HG02885 (cell line): ENCODE measurements at regions not wholly inside any gene's neighbourhood (a gene's known extent, or its start where the extent isn't known, plus 50 kb on each side); places are given as distances from the start of the nearest gene placed in this dataset.

Experiments
- ATAC-seq: cut with Tn5 transposase; IDR thresholded peaks from one replicate; pipeline ENCODE4 v1.9.1; 2021; ENCODE audit warnings: mild to moderate bottlenecking; ENCODE audit not compliant: unreplicated experiment, poor library complexity

DNA sequence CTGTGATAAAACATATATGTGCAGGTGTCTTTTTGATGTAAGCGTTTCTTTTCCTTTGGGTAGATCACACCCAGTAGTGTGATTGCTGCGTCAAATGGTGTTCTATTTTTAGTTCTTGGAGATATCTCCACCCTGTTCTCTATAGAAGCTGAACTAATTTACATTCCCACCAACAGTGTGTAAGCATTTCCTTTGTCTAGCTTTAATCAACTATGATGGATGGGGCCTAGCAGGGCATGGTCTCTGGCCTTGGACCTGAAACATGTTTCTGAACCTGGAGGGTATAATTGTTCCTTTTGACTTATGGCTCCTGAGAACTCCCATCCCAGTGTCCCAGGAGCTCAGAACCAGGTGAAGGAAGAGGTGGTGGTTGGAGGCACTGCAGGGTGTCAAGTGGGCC, 93.9 kb downstream of the HAPSTR1 start:
- ATAC-seq, result no peak

DNA sequence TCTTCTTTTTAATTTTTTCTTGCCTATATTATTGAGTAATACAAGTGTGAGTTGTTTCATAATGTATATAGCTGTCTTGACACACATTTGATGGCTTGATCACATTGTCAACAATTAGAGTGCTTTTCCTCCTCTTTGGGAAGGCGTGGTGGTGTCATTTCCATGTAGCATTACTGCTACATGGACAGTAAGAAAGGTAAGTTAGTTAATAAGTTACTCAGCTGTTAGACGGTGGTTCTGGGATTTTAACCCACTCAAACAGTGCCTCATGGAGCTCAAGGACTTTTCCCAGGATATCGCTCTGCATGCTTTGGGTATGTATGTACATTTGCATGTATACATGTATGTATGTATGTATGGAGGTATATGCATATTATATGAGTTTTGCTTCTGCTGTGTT, 94.6 kb downstream of the HAPSTR1 start:
- ATAC-seq, result no peak

DNA sequence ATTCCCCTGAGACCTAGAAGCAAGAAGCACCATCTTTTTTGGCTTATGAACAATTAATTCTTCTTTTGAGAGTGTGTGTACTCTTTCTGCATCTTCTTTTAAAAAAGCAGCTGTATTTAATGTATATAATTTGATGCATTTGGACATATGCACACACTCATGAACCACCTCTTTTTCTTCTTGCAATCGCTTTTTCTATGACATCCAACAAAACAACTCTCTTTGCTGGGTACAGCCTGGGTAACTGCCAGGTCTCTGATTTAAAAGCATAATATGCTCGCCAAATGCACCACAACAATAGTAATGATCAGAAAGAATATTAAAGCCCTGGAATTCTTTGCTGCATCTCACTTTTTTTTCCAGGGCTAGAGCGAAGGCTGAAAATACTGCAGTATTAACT, 97.3 kb downstream of the HAPSTR1 start:
- no peak for ATAC-seq

DNA sequence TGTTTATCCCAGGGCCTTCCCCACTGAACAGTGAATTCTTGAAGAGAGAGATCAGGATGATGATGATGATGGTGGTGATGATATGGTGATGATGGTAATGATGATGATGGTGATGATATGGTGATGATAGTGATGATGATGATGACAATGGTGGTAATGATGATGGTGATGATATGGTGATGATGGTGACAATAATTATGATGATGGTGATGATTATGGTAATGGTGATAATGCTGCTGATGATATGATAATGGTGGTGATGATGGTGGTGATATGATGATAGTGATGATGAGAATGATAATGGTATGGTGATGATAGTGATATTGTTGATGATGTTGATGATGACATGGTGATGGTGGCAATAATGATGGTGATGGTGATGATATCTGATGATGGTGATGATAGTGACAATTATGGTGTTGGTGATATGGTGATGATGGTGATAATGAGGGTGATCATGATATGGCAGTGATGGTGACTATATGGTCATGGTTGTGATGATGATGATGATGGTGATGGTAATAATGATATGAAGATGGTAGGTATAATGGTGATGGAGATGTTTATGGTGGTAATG, 99.9 kb downstream of the HAPSTR1 start:
- no peak for ATAC-seq

DNA sequence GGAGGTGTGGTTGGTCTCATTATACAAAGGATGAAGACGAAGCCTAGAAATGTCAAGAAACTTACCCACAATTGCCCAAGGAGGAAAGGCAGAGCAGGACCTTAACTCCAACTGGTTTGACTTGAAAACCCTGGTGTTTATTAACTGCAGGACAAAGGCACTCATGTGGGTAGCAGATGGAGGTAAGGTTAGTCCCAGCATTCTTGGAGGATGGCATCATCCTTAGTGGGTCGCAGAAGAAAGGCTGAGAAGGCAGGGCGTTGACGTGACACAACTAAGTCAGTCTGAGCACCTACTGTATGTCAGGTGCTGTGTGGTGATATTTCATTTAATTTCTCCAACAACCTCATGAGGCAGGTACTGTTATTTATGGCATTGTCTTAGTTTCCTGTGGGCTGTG, 101.3 kb downstream of the HAPSTR1 start:
- ATAC-seq, result no peak

DNA sequence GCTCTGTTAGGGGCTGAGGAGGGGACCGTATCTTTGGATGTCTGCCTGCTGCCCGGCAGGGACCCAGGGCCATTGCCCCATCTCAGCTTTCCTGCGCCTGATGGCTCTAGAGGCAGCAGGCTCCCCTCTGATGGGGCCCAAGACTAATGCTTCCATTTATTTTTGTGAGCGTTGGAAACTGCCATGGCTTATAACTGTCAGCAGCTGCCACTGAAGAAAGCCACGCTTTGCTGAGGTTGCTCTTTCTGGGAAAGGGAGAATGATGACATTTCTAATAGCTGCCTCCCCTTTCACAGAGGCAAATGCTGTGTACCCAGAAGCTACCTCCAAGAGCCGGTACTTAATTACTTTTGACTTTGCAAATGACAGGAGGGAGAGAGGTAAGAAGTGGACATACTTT, 103.8 kb downstream of the HAPSTR1 start:
- no peak for ATAC-seq

DNA sequence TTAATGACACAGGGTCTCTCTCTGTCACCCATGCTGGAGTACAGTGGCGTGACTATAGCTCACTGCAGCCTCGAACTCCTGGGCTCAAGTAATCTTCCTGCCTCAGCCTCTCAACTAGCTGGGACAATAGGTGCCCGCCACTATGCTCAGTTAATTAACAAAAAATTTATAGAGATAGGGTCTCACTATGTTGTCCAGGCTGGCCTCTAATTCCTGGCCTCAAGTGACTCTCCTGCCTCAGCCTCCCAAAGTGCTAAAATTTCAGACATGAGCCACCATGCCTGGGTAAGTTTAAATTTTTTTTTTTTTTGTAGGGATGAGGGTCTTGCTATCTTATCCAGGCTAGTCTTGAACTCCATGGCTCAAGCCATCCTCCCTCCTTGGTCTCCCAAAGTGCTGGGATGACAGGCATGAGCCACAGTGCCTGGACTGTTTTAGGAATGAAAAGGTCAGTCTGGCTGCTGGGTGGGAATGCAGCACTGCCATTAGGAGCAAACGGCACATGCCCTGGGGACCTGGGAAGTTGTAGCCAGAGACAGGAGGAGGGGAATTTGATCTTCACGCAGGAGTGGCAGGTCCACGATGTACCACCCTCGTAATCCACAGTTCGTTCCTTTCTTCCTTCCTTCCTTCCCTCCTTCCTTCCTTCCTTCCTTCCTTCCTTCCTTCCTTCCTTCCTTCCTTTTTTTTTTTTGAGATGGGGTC, 106.7 kb downstream of the HAPSTR1 start:
- ATAC-seq, result no peak

DNA sequence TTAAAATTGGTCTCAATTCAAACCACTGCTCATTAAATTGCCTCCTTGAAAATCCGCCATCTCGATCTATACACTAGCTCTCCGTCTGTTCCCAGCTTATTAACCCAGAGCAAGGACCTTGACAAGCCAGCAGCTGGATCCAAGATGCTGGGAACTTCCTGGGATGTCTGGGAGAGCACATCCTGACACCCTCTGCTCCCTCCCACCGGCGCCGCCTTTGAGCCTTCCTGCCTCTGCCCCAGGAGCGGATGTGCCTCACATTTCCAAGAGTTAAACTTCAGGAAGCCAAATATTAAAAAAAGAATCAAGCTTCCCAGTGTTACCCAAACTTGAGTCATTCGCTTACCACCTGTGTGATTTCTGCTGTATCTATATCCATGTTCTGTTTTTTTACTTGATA, 107.9 kb downstream of the HAPSTR1 start:
- ATAC-seq, result no peak

DNA sequence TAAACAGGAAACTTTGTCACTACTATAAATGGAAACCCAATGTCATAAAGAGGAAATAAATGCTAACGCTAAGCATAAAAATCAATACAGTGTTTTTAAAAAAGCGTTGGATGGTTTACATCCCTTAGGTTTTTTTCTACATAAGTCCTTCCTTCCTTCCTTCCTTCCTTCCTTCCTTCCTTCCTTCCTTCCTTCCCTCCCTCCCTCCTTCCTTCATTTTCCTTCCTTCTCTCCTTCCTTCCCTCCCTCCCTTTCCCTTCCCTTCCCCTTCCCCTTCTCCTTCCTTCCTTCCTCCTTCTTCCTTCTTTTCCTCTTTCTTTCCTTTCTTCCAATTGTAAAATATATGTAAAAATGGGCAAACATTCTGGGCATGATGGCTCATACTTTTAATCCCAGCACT, 108.3 kb downstream of the HAPSTR1 start:
- ATAC-seq, result no peak

DNA sequence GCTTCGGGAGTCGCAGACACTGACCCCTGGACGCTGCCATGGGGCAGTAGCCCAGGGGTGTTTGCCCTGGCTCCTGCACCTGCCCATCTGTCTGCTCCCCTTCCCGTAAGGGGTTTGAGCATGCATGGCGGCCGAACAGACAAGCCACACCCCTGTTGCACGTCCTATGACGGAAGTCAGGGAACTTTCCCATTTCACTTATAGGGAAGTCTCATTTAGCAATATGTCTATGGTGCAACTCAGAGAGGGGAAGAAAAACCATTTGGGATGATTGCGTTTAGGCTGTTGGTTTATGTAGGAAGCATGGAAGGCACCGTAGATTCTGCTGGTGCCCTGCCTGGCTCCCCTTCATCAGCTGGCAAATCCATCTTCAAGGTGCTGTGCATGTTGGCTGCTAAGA, 112.5 kb downstream of the HAPSTR1 start:
- ATAC-seq, result no peak

DNA sequence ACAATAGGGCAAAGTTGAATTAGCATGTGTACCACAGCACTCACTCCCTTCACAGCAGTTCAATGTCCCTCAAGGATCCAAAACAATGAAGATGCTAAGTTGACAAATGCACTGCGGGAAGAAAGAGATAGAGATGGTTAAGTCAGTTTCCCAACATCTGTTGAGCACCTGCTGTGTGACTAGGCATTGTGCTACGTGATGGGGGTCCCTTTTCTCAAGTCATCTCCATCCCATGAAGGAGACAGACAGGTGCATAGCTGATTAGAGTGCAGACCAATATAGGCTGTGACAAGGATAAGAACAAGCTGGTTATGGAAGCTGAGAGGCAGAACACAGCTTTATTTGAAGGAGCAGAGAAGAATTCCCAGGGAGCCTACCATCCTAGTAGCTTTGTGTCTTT, 114.2 kb downstream of the HAPSTR1 start:
- ATAC-seq, result no peak

DNA sequence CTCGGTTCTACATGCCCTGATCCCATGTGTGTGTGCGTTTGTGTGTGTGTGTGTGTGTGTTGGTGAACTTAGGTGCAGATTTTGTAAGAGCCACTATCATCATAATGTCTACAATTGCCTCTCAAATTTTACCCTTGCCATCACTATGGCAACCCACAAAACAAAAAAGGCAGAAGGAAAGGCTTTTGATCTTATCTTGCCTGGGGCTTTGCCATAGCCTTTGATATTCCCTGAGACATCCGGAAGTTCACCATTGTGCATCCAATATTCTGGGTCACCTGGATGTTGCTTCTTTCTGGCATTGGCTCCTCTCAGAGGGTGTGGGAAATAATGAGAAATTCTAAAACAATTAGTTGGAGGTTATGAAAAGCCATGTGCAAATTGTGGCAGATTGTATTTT, 114.7 kb downstream of the HAPSTR1 start:
- ATAC-seq, result no peak

DNA sequence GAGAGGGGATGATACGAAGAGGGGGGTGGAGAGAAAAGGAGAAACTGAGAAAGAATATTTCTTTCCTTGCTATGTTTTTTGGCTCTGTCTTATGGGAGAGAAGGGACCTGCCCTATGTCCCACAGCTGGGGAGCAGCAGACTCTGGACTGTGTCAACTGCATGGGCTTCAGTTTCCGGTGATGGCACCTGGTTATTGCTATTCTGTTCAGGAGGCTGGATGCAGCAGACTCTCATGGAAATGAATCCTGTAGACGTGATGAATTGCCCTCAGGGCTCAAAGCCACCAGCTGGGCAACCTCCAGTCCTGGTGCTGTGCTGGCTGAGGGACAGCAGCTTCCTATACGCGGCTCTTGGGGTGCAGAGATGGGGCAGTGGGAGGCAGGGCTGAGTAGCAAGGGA, 121.2 kb downstream of the HAPSTR1 start:
- no peak for ATAC-seq

DNA sequence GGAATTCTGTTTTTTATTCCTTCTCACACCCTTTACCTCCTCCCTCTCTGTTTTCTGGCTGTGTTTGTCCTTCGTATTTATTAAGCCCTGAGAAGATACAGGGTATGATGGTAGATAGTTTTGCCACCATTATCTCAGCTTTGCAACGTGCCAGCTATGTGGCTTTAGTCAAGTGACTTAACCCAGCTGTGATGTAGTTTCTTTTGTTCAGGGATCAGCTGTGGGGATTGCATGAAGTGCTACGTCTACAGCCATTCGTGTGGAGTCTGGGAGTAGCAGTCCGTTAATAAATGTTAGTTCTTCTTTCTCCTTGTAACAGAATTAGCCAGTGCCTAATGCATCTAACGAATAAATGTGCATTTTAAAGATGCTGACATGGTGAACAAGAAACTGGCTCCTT, 128.4 kb downstream of the HAPSTR1 start:
- no peak for ATAC-seq

DNA sequence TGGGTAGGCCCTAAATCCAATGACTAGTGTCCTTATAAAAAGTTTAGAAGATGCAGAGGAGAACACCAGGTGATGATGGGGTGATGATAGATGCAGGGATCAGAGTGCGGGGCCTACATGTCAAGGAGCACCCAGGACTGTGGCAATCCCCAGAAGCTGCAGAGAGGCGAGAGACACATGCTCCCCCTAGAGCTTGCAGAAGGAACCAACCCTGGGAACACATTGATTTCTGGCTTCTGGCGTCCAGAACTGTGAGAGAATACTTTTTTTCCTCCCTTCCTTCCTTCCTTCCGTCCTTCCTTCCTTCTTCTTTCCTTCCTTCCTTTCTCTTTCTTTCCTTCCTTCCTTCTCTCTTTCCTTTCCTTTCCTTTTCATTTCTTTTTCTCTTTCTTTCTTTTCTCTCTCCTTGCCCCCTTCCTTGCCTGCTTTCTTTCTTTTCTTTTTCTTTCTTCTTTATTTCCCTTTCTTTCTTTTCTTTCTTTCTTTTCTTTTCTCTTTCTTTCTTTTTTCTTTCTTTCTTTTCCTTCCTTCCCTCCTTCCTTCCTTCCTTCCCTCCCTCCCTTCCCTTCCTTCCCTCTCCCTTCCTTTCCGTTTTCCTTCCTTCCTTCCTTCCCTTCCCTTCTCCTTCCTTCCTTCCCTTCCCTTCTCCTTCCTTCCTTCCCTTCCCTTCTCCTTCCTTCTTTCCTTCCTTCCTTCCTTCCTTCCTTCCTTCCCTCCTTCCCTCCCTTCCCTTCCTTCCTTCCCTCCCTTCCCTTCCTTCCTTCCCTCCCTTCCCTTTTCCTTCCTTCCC, 134.3 kb downstream of the HAPSTR1 start:
- no peak for ATAC-seq

DNA sequence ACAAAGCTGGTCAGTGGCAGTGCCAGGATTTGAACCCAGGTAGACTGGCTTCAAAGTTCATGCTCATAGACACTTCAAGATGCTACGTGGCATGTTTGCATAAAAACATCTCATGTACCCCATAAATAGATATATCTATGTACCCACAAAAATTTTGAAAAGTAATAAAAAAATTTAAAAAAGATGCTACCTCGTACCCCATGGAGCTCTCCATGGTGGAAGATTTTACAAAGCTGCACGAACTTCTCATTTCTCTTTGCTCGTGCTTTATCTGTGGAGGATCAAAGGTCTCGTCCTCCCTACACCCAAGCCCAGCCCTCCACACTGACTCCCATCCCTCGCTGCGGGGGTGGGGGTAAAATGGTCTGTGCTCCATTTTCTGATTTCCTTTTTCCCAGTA, 135.5 kb downstream of the HAPSTR1 start:
- no peak for ATAC-seq

DNA sequence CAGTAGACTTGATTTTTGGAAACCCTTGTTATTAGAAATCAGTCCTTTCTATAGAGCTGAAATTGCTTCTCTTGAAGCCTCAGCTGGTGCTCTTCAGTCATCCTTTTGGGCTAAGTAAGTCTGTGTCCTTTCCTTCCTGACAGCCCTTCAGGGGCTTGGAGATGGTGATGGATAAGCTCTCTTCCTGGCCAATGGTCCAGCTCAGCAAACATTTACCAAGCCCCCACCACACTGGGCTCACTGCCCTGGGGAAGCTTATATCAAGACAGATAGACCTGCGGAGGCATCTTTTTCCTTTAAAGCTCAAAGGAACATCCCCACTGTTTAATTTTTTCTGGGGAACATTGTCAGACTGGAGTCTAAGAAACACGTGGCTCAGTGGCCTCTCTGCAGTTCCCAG, 139.6 kb downstream of the HAPSTR1 start:
- no peak for ATAC-seq

DNA sequence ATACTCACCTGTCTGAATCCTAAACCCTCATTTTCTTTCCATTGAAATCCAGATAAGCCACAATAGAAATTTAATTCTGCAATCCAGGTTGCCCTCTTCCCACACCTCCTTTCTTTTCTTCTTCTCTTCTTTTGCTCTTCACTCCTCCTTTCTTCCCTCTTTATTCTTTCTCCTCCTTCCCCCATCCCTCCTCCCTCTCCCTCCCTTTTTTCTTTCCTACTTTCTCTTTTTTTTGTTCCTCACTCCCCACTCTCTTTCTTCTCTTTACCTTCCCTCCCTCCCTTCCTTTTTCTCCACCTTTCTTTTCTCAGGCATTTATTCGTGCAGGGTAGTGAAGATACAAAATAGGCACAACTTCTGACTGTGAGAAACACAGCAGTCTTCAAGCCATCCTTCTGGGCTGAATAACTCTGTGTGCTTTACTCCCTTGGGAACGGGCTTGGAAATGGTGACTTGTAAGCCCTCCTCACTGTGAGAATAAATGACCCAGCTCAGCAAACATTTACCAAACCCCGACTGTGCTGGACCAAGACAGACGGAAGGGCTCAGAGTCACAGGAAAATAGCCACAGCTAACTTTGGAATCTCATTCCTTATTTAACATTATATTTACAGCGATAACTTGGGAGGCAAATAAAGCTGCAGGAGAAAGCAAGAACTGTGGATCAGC, 140.8 kb downstream of the HAPSTR1 start:
- no peak for ATAC-seq

DNA sequence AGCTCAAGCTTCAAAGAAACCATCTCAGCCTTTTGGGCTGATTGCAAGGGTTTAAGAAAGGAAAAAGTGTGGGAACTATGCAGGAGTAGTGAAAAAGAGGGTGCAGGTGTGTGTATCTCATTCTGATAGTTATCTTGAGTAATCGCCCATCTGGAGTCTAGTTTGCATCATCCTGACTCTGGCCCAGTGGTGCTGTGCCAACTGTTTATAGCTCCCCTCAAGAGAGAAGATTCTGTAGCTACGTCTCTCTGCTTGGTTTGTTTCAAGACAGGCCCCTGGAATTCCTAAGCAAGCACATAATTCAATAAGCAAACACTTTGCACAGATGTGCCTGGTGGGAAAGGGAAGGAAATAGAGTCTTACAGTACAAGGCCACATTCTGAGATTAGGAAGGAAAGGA, 144.4 kb downstream of the HAPSTR1 start:
- ATAC-seq, result no peak

DNA sequence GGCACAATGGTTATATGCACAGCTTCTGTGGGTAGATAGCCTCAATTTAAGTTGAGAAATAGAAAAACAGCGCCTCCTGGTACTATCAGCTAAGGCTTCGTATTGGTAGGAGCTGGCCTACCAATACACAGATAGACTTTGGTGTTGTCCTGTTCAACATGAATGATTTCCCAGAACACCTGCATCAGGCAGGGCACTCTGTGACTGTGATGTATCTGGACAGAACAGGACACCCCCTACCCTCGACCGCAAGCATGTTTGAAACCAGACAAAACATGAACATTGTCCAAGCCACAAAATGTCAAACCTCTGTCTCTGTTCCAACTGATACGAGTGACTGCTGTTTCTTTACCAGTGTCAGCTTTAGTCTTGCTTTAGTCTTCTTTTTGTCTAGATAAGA, 144.9 kb downstream of the HAPSTR1 start:
- no peak for ATAC-seq

DNA sequence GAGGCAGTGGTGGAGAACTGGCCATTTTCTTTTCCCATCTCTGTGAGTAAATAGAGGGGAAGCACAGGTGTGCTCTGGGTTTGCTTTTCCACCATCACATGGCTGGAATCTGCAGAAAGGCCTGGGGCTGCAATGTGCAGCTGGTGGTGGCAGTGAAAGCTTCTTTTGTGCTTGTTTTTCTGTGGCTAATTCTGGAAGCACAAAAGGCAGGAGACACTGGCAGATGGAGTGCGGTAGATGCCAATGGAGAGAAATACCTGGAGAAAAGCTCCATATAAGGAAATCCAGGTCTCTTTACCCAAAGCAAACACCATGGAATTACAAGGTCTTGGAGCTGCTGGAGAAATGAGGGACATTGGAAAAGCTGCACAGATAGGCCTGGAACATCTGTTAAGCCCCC, 146.9 kb downstream of the HAPSTR1 start:
- ATAC-seq, result no peak
